ENCODE measurements at regions not wholly inside any gene's neighbourhood (a gene's known extent, or its start where the extent isn't known, plus 50 kb on each side); places are given as distances from the start of the nearest gene placed in this dataset.

- no peak overlapping the region for H3K4me3 ChIP-seq (ENCODE audit: insufficient read length, low read depth)
These were observed 75.2 kb upstream of the RPH3A start for GRCh38 chr12:112716099-112717093.

GRCh38 chr12:112728864-112729263 is 62.7 kb upstream of the RPH3A start:
- no peaks in the 10 kb centered on the region for H3K4me1 ChIP-seq (ENCODE audit: insufficient read depth, insufficient read length)
- no peak overlapping the region for H3K9ac ChIP-seq (ENCODE audit: insufficient read length, low read depth)
- no peak overlapping the region for H3K4me3 ChIP-seq (ENCODE audit: insufficient read length, low read depth)
- H3K27me3 ChIP-seq (ENCODE audit: insufficient read depth, insufficient read length): no peaks in the 10 kb centered on the region
- H3K9me3 ChIP-seq (ENCODE audit: insufficient read depth, low read length): no peaks in the 10 kb centered on the region
- no peak for DNase-seq (ENCODE audit: low read depth, low spot score)
- H3K36me3 ChIP-seq (ENCODE audit: insufficient read depth, insufficient read length, low read length): no peaks in the 10 kb centered on the region
- TF ChIP-seq SUZ12 (IDR thresholded peaks at IDR 0.05; ENCODE audit: extremely low read depth, insufficient read depth, insufficient read length) (no peak), YY1 (IDR thresholded peaks at IDR 0.05; ENCODE audit: insufficient read depth, insufficient read length) (no peak), ZNF274 (IDR thresholded peaks at IDR 0.05; ENCODE audit: low read depth, low read length) (no peak)

More at GRCh38 chr12:112716099-112717093, 75.2 kb upstream of the RPH3A start:
- H3K36me3 ChIP-seq (ENCODE audit: insufficient read depth, insufficient read length, low read length): no peaks in the 10 kb centered on the region
- no peak overlapping the region for H3K9ac ChIP-seq (ENCODE audit: insufficient read length, low read depth)
- TF ChIP-seq SUZ12 (IDR thresholded peaks at IDR 0.05; ENCODE audit: extremely low read depth, insufficient read depth, insufficient read length) (no peak), YY1 (IDR thresholded peaks at IDR 0.05; ENCODE audit: insufficient read depth, insufficient read length) (peak; percentile 83)
- peak; percentile 27 for DNase-seq (ENCODE audit: low read depth, low spot score)
- H3K27me3 ChIP-seq (ENCODE audit: insufficient read depth, insufficient read length): no peaks in the 10 kb centered on the region
- no peaks in the 10 kb centered on the region; the same call in 1 of the 2 replicates for H3K9me3 ChIP-seq (ENCODE audit: insufficient read depth, low read length)
- H3K4me1 ChIP-seq (ENCODE audit: insufficient read depth, insufficient read length): no peaks in the 10 kb centered on the region

GRCh38 chr12:112734859-112735695 is 56.5 kb upstream of the RPH3A start:
- Histone ChIP-seq H3K27me3 (ENCODE audit: insufficient read depth, insufficient read length) (no peaks in the 10 kb centered on the region), H3K9me3 (ENCODE audit: insufficient read depth, low read length) (no peaks in the 10 kb centered on the region), H3K4me1 (ENCODE audit: insufficient read depth, insufficient read length) (peaks cover 5% of the 10 kb centered on the region), H3K4me3 (ENCODE audit: insufficient read length, low read depth) (no peak overlapping the region), H3K9ac (ENCODE audit: insufficient read length, low read depth) (no peak overlapping the region), H3K36me3 (ENCODE audit: insufficient read depth, insufficient read length, low read length) (no peaks in the 10 kb centered on the region)
- TF ChIP-seq YY1 (IDR thresholded peaks at IDR 0.05; ENCODE audit: insufficient read depth, insufficient read length) (no peak), ZNF274 (IDR thresholded peaks at IDR 0.05; ENCODE audit: low read depth, low read length) (no peak), SUZ12 (IDR thresholded peaks at IDR 0.05; ENCODE audit: extremely low read depth, insufficient read depth, insufficient read length) (no peak)
- DNase-seq (ENCODE audit: low read depth, low spot score): no peak

- H3K36me3 ChIP-seq (ENCODE audit: insufficient read depth, insufficient read length, low read length): no peaks in the 10 kb centered on the region
- no peak overlapping the region for H3K9ac ChIP-seq (ENCODE audit: insufficient read length, low read depth)
- DNase-seq (ENCODE audit: low read depth, low spot score): no peak
- H3K4me1 ChIP-seq (ENCODE audit: insufficient read depth, insufficient read length): peaks cover 5% of the 10 kb centered on the region
- TF ChIP-seq ZNF274 (IDR thresholded peaks at IDR 0.05; ENCODE audit: low read depth, low read length): no peak
- no peak for TF ChIP-seq YY1 (IDR thresholded peaks at IDR 0.05; ENCODE audit: insufficient read depth, insufficient read length)
- TF ChIP-seq SUZ12 (IDR thresholded peaks at IDR 0.05; ENCODE audit: extremely low read depth, insufficient read depth, insufficient read length): no peak
- no peaks in the 10 kb centered on the region for H3K9me3 ChIP-seq (ENCODE audit: insufficient read depth, low read length)
- no peak overlapping the region for H3K4me3 ChIP-seq (ENCODE audit: insufficient read length, low read depth)
- no peaks in the 10 kb centered on the region for H3K27me3 ChIP-seq (ENCODE audit: insufficient read depth, insufficient read length)
These were observed 53.0 kb upstream of the RPH3A start for GRCh38 chr12:112738531-112738930.

- Histone ChIP-seq H3K4me3 (ENCODE audit: insufficient read length, low read depth) (no peak overlapping the region), H3K9ac (ENCODE audit: insufficient read length, low read depth) (no peak overlapping the region), H3K9me3 (ENCODE audit: insufficient read depth, low read length) (no peaks in the 10 kb centered on the region), H3K4me1 (ENCODE audit: insufficient read depth, insufficient read length) (peaks cover 3% of the 10 kb centered on the region), H3K36me3 (ENCODE audit: insufficient read depth, insufficient read length, low read length) (no peaks in the 10 kb centered on the region), H3K27me3 (ENCODE audit: insufficient read depth, insufficient read length) (no peaks in the 10 kb centered on the region)
- TF ChIP-seq SUZ12 (IDR thresholded peaks at IDR 0.05; ENCODE audit: extremely low read depth, insufficient read depth, insufficient read length): no peak
- no peak for TF ChIP-seq YY1 (IDR thresholded peaks at IDR 0.05; ENCODE audit: insufficient read depth, insufficient read length)
- no peak for TF ChIP-seq ZNF274 (IDR thresholded peaks at IDR 0.05; ENCODE audit: low read depth, low read length)
- no peak for DNase-seq (ENCODE audit: low read depth, low spot score)
These were observed 51.1 kb upstream of the RPH3A start for GRCh38 chr12:112740387-112740934.

- H3K4me3 ChIP-seq (ENCODE audit: insufficient read length, low read depth): no peak overlapping the region
- H3K27me3 ChIP-seq (ENCODE audit: insufficient read depth, insufficient read length): no peaks in the 10 kb centered on the region
- TF ChIP-seq ZNF274 (IDR thresholded peaks at IDR 0.05; ENCODE audit: low read depth, low read length) (no peak), YY1 (IDR thresholded peaks at IDR 0.05; ENCODE audit: insufficient read depth, insufficient read length) (no peak), SUZ12 (IDR thresholded peaks at IDR 0.05; ENCODE audit: extremely low read depth, insufficient read depth, insufficient read length) (no peak)
- no peak overlapping the region for H3K9ac ChIP-seq (ENCODE audit: insufficient read length, low read depth)
- H3K4me1 ChIP-seq (ENCODE audit: insufficient read depth, insufficient read length): no peaks in the 10 kb centered on the region
- no peaks in the 10 kb centered on the region for H3K9me3 ChIP-seq (ENCODE audit: insufficient read depth, low read length)
- no peak for DNase-seq (ENCODE audit: low read depth, low spot score)
- H3K36me3 ChIP-seq (ENCODE audit: insufficient read depth, insufficient read length, low read length): no peaks in the 10 kb centered on the region
These were observed 50.4 kb upstream of the RPH3A start for GRCh38 chr12:112741106-112741505.
